AG09319 (cell line): ENCODE measurements at regions not wholly inside any gene's neighbourhood (a gene's known extent, or its start where the extent isn't known, plus 50 kb on each side); places are given as distances from the start of the nearest gene placed in this dataset.
A peak's percentile ranks its signal among the peaks of the same experiment; 100 is the strongest.

Source experiments
- DNase-seq: peaks from one replicate; pipeline ENCODE4 v3.0.0-alpha.2; 2010; ENCODE audit warnings: low read depth; ENCODE audit errors: extremely low read depth
- TF ChIP-seq, protein P1 (sequence below): IDR thresholded peaks from 2 replicates; pipeline ENCODE4 v1.5.1; 2011; ENCODE audit warnings: low read depth, mild to moderate bottlenecking, inconsistent platforms, low read length, moderate library complexity

DNA sequence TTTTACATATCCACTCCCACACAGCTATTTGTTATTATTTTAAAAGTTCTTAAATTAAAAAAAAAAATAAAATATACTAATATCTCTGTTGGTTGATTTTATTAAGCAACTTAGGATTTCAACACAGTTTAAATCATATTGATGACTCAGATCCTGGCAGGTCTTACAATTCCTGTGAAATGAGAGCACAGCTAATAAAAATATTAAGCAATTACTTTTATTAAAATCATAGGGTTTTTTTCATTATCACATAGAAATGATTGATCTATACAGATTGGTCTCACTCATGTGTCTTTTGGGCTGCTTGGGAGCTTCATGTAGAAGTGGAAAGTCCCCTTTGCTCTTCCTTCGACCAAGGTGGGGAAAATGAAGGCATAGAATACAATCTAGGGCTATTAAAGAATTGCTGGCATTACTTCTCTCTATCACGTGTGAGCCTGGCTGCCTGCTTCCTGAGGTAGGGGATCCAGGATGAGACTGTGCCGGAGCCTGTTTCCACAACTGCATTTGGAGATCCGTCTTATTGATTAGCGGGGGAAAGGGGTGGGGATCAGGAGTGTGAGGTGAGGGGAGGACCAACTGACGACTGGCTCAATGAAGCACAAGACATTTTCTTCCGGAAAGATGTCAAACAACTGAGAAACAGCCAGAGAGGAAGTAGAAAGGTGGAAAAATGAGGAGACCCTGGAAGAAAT is 858.0 kb downstream of the USP25 start:
- TF ChIP-seq, protein P1, sequence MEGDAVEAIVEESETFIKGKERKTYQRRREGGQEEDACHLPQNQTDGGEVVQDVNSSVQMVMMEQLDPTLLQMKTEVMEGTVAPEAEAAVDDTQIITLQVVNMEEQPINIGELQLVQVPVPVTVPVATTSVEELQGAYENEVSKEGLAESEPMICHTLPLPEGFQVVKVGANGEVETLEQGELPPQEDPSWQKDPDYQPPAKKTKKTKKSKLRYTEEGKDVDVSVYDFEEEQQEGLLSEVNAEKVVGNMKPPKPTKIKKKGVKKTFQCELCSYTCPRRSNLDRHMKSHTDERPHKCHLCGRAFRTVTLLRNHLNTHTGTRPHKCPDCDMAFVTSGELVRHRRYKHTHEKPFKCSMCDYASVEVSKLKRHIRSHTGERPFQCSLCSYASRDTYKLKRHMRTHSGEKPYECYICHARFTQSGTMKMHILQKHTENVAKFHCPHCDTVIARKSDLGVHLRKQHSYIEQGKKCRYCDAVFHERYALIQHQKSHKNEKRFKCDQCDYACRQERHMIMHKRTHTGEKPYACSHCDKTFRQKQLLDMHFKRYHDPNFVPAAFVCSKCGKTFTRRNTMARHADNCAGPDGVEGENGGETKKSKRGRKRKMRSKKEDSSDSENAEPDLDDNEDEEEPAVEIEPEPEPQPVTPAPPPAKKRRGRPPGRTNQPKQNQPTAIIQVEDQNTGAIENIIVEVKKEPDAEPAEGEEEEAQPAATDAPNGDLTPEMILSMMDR = no peak
- DNase-seq = no peak

DNA sequence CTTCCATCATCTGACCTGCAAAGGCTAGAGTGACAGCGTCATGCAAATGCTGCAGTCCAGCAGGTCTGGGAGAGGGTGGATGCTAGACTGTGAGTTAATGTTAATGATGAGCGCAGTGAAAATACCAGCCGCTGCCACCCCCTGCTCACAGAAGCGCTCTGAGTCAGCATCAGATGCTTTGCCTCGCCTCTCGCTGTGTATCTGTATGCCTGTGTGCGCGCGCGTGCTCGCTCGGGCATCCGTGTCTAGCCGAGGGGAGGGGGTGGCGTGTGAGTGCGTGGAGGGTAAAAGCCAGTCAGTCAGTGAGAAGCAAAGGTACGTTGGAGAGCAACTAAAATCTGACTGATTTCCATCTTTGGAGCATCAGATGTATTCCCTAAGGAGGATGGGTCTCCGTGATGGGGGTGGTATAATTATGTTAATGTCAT is 858.7 kb downstream of the USP25 start:
- DNase-seq = peak; percentile 28
- TF ChIP-seq, protein P1 = no peak

DNA sequence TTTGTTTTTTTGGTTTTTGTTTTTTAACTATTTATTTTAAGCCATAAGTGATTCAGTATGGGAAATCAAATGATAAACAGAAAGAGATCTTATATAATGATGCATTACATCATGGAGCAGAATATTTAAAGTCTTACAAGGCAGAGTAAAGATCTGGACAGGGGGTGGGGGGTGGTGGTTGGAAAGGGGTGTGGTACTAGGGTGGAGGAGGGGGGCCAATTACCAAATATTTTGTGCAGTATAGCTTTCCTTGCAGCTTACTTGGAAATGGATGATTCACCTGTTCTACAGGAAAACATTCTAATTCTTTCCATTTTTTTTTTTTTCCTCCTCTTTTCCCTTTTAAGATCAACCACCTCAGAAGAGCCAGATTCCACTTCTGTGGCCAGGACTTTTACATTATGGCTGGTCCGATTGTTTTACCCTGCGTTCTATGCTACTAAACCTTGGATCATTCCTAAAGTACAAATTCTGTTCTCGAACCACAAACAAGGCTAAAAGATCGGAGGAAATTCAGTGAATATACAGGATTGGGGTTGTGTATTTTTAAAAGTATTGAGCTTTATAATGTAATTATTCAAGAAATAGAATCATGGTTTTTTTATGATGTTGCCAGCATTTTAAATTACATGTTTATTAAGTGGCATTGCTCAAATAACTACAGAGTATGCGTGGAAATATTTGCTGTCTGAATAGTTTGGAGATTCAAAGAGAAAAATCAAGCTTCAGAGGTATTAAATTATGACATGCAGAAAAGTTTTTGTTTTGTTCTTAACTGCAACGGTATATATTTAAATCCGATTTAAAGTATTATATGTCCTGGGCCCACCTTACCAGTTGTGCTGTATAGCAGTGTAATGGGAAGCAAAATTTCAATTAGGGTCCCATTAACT is 859.5 kb downstream of the USP25 start:
- no peak for DNase-seq
- TF ChIP-seq, protein P1 = no peak

DNA sequence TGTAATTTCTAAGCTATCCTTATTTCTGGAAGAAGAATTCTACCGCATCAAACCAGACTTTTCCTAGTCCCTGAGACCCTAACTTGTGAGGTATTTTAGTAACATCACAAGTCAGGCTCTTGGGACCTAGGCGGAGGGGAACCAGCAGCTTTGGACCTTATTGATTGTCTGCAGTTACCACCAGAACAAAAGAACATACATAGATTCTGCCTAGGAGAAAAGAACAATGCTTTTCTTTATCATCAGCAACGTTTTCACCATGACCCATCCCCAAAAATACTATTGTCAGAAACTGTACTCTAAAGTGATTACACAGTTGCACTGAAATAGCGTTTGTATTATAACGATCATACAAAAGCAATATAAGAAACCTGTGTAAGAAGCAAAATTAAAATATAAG is 860.4 kb downstream of the USP25 start:
- TF ChIP-seq, protein P1 = no peak
- DNase-seq = no peak

DNA sequence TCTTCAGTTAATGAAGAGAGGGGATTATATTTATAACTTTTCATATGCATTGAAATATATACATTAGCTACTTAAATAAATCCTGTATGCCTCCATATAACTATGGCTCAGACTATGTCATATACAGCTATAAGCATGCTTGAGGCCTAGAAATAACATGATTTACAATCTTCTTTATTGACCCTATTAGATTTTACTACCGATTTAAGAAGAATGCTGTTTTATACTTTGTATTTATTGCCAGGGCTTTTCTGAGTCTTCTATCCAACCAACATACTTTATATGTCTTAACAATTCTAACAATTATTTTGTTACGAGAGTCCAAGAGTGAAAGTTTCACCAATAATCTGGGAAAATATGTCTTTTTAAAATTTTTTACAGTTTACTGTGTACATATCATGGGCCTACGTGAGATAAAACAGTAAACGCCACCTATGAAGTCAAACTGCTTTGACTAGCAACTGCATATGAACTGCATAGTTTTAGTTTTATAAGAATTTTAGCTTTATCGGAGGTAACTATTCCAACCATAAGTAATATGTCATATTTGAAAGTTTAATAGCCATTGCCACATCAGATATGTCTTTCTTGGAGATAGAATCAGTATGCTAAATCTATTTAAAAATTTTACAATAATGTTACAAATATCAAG is 861.0 kb downstream of the USP25 start:
- TF ChIP-seq, protein P1 = no peak
- DNase-seq = no peak

DNA sequence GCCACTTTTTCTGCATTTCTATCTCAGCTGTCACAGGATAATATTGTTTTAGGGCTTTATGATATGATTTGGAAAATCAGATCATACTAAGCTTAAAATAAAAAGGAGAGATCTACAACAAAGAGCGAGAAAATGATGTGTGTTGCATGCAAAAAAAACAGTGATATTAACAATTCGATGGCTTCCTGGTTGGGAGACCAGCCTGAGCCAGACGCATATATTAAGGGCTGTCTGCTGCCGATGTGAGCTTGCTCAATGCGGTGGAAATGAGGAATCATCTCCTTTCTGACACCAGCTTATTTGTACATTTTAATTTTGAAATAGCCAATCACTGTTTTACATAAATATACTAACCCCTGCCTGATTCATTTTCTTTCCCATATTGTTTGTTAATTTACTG is 862.6 kb downstream of the USP25 start:
- TF ChIP-seq, protein P1 = no peak
- DNase-seq = no peak
